HFFc6 (cell line): ENCODE measurements at regions not wholly inside any gene's neighbourhood (a gene's known extent, or its start where the extent isn't known, plus 50 kb on each side); places are given as distances from the start of the nearest gene placed in this dataset.

ENCODE experiments used
- DNase-seq: peaks from one replicate; pipeline ENCODE4 v3.0.0-alpha.2; 2018
- H3K27ac Mint-ChIP-seq: 2 replicates; pipeline ENCODE4 v1.8.0; 2020; ENCODE audit warnings: mild to moderate bottlenecking, mixed read lengths
- H3K27me3 Mint-ChIP-seq: 2 replicates; pipeline ENCODE4 v1.8.0; 2021; ENCODE audit warnings: mild to moderate bottlenecking, moderate library complexity, mixed read lengths; ENCODE audit not compliant: insufficient read depth
- H3K36me3 Mint-ChIP-seq: 2 replicates; pipeline ENCODE4 v1.8.0; 2021; ENCODE audit warnings: low read depth, mixed read lengths
- H3K4me1 Mint-ChIP-seq: 2 replicates; pipeline ENCODE4 v1.8.0; 2020; ENCODE audit warnings: low read depth, mixed read lengths
- H3K4me3 Mint-ChIP-seq: 2 replicates; pipeline ENCODE4 v1.8.0; 2020; ENCODE audit warnings: mild to moderate bottlenecking, moderate library complexity, mixed read lengths
- H3K9me3 Mint-ChIP-seq: 2 replicates; pipeline ENCODE4 v1.8.0; 2020; ENCODE audit warnings: mild to moderate bottlenecking, mixed read lengths
- TF ChIP-seq, protein P1 (sequence below): fragments of 200-600 bp; sonication (generic); IDR thresholded peaks from 2 replicates; pipeline ENCODE4 v1.5.0; 2021; ENCODE audit warnings: antibody characterized with exemption, mild to moderate bottlenecking

DNA sequence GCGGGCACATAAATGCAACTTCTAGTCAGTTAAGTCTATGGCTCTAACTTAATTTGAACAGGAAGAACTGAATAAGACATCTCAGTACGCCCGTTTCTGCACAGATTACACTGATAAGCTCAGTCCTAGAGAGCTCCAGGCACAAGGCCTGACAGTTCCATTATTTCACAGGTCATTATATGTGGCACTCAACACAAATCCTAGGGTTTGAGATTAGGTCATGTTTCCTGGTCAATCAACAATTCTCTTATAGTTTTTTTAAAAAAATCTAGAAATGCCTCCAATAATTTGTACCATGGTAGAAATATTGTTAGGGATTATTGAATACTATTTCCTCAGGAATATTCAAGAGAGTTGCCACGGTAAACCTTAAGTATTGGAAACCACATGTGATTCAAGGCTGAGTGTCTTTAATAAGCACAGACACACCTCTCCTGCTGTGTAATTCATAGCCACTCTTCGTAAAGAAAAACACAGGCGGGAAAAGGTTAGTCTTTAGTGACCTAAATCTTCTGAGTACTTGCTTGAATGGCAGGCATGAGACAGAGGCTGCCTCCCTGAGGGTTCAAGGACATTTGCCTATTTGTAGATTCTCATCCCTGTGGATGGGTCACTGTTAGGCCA is 342.9 kb upstream of the ADGRL3 start:
- TF ChIP-seq, protein P1, sequence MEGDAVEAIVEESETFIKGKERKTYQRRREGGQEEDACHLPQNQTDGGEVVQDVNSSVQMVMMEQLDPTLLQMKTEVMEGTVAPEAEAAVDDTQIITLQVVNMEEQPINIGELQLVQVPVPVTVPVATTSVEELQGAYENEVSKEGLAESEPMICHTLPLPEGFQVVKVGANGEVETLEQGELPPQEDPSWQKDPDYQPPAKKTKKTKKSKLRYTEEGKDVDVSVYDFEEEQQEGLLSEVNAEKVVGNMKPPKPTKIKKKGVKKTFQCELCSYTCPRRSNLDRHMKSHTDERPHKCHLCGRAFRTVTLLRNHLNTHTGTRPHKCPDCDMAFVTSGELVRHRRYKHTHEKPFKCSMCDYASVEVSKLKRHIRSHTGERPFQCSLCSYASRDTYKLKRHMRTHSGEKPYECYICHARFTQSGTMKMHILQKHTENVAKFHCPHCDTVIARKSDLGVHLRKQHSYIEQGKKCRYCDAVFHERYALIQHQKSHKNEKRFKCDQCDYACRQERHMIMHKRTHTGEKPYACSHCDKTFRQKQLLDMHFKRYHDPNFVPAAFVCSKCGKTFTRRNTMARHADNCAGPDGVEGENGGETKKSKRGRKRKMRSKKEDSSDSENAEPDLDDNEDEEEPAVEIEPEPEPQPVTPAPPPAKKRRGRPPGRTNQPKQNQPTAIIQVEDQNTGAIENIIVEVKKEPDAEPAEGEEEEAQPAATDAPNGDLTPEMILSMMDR: no peak
- H3K9me3 Mint-ChIP-seq: no peaks in the 10 kb centered on the region
- H3K27ac Mint-ChIP-seq: no peak overlapping the region
- no peaks in the 10 kb centered on the region for H3K27me3 Mint-ChIP-seq
- H3K4me1 Mint-ChIP-seq: no peaks in the 10 kb centered on the region
- no peak for DNase-seq
- H3K4me3 Mint-ChIP-seq: no peak overlapping the region
- H3K36me3 Mint-ChIP-seq: no peaks in the 10 kb centered on the region

DNA sequence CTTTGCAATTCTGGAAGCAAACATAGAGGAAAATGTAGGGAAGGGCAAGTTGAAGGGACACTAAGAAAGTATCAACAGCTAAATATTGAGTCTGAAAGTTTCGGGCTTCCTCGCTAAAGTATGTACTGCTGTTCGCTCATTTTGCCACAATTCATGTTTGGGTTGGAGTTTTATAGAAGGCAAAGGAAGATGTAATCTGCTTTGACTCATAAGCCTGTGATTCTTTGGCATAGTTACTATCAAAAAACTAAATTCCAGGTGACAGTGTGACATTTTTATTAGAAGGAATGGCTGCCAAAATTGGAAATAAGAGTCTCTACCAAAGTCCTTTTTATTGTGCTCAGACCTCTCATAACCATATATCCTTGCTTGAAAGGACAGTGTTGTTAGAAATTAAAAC is 336.7 kb upstream of the ADGRL3 start:
- no peak overlapping the region for H3K27ac Mint-ChIP-seq
- no peaks in the 10 kb centered on the region; the same call in 1 of the 2 replicates for H3K27me3 Mint-ChIP-seq

DNA sequence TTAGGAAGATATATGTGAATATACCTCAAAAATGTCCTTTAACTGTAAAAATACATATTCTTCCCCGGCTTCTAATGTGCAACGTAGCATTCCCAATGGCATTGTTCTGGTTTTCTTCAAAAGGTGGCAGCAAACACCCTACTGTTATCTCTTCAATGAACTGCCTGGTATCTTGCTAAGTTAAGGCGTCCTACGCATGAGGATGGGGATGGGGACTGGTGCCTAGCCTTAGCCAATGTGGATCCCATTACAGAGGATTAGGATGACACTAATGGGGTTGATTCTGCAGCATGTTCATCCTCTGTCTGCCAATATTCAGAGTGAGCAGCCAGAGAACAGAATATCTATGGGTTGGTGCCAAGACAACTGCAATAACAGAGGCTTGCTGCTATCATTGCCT is 334.9 kb upstream of the ADGRL3 start:
- H3K4me1 Mint-ChIP-seq: no peaks in the 10 kb centered on the region; the same call in 1 of the 2 replicates
- H3K27ac Mint-ChIP-seq: no peak overlapping the region
- no peak for DNase-seq
- H3K4me3 Mint-ChIP-seq: no peak overlapping the region
- H3K36me3 Mint-ChIP-seq: no peaks in the 10 kb centered on the region
- H3K9me3 Mint-ChIP-seq: no peaks in the 10 kb centered on the region
- TF ChIP-seq, protein P1: no peak
- no peaks in the 10 kb centered on the region; the same call in 1 of the 2 replicates for H3K27me3 Mint-ChIP-seq

More for the DNA sequence above, 336.7 kb upstream of the ADGRL3 start:
- Mint-ChIP-seq H3K9me3 (no peaks in the 10 kb centered on the region), H3K4me1 (no peaks in the 10 kb centered on the region; the same call in 1 of the 2 replicates), H3K4me3 (no peak overlapping the region), H3K36me3 (no peaks in the 10 kb centered on the region)
- TF ChIP-seq, protein P1: no peak
- no peak for DNase-seq

DNA sequence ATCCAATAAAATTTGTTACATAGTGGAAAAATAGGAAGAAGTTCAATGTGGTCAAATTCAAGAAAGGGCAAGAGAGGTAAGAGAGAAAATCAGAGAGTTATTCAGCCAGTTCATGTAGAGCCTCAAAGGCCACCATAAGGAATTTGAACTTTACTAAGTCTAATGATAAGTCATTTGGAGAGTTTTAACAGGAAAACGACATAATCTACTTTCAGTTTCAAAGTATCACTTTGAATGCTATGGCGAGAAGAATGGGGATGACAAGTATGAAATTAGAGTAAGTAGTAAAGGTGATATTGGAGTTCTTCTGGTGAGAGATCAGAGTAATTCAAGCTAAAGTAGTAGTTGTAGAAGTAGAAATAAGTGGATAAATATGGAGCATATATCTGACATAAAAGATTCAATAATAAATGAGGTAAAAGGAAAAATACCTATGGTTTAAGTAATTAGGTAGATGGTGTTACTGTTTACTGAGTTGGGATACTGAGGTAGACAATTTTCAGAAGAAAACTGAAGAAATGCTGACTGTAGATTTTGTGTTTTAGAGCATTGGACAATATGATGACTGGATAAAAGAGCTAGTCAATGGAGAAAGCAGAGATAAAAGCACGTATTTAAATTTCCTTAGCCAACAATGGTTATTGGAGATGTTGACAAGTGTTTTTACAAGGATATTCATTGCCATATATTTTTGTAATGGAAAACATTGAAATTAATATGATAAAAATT is 331.7 kb upstream of the ADGRL3 start:
- H3K27ac Mint-ChIP-seq: no peak overlapping the region
- no peaks in the 10 kb centered on the region for H3K36me3 Mint-ChIP-seq
- H3K9me3 Mint-ChIP-seq: no peaks in the 10 kb centered on the region
- H3K27me3 Mint-ChIP-seq: no peaks in the 10 kb centered on the region; the same call in 1 of the 2 replicates
- no peaks in the 10 kb centered on the region; the same call in 1 of the 2 replicates for H3K4me1 Mint-ChIP-seq
- DNase-seq: no peak
- peak overlapping the region; percentile 66; the same call in 1 of the 2 replicates for H3K4me3 Mint-ChIP-seq
- TF ChIP-seq, protein P1: no peak

DNA sequence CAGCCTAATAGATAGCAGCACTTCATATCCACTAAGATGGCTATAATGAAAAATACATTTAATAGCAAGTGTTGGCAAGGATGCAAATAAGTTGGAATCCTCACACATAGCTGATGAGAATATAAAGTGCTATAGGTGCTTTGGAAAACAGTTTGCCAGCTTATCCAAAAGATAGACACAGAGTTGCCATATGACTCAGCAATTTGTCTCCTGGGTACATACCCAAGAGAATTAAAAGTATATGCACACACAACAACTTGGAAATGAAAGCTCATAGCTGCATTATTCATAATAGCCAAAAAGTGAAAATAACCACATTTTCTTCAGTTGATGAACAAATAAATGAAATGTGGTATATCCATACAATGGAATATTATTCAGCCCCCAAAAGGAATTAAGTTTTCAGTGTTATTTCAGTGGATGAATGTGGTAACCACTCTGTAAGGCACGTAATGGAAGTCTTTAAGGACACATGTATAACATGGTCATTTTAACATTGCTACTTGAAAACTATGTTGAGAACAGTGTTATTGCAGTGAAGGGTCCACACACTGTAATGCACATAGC is 320.9 kb upstream of the ADGRL3 start:
- Mint-ChIP-seq H3K4me1 (no peaks in the 10 kb centered on the region), H3K9me3 (no peaks in the 10 kb centered on the region), H3K27ac (no peak overlapping the region), H3K27me3 (no peaks in the 10 kb centered on the region), H3K36me3 (no peaks in the 10 kb centered on the region), H3K4me3 (no peak overlapping the region)
- DNase-seq: no peak
- TF ChIP-seq, protein P1: no peak
